ENCODE measurements at regions not wholly inside any gene's neighbourhood (a gene's known extent, or its start where the extent isn't known, plus 50 kb on each side); places are given as distances from the start of the nearest gene placed in this dataset.

DNA sequence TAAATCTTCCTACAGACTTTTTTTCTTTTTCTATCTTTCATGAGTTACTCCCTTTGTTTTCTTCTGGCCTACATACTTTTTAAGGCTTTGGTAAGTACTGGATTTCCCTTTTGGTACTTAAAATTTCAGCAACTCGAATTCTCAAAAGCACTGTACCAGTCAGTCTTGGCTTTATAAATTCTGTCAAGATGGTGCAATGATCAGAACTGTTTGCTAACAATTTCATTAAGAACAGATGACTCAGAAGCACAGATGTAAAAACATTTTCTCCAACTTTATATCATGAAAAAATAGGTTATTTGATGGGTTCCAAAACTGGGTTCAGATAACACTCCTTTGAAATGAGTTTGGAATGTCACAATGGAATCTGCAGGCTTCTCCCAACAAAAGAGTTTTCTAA lies 1961.8 kb upstream of the FLRT2 start:
- TF ChIP-seq EZH2 (IDR thresholded peaks at IDR 0.05) = no peak
- no peak for TF ChIP-seq POLR2AphosphoS5 (IDR thresholded peaks at IDR 0.05; ENCODE audit: borderline replicate concordance, low read depth, low read length)
- no peak for TF ChIP-seq FOXP2 (optimal IDR thresholded peaks at IDR 0.05; ENCODE audit: control extremely low read depth, extremely low read length, insufficient read depth)
